Glutamatergic neuron (in vitro differentiated cells): ENCODE measurements at regions not wholly inside any gene's neighbourhood (a gene's known extent, or its start where the extent isn't known, plus 50 kb on each side); places are given as distances from the start of the nearest gene placed in this dataset.
"Not testable (repeated sequence)": the region's sequence is repeated elsewhere in the genome, so short reads cannot be mapped to it uniquely, and the experiment has no call there.

Source experiments
- DNase-seq: peaks from one replicate; pipeline ENCODE4 v3.0.0; 2022
- H3K27ac Mint-ChIP-seq: one replicate; pipeline ENCODE4 v1.8.0; 2020; ENCODE audit warnings: mild to moderate bottlenecking, mixed read lengths, inconsistent platforms; ENCODE audit not compliant: unreplicated experiment
- H3K27me3 Mint-ChIP-seq: one replicate; pipeline ENCODE4 v1.8.0; 2020; ENCODE audit warnings: mild to moderate bottlenecking, moderate library complexity, mixed read lengths, inconsistent platforms; ENCODE audit not compliant: unreplicated experiment
- H3K36me3 Mint-ChIP-seq: one replicate; pipeline ENCODE4 v1.8.0; 2020; ENCODE audit warnings: mild to moderate bottlenecking, mixed read lengths, inconsistent platforms; ENCODE audit not compliant: unreplicated experiment
- H3K4me1 Mint-ChIP-seq: one replicate; pipeline ENCODE4 v1.8.0; 2020; ENCODE audit warnings: mild to moderate bottlenecking, low read depth, mixed read lengths, inconsistent platforms; ENCODE audit not compliant: unreplicated experiment
- H3K4me3 Mint-ChIP-seq: one replicate; pipeline ENCODE4 v1.8.0; 2020; ENCODE audit warnings: mild to moderate bottlenecking, mixed read lengths, inconsistent platforms; ENCODE audit not compliant: unreplicated experiment
- H3K9me3 Mint-ChIP-seq: one replicate; pipeline ENCODE4 v1.8.0; 2020; ENCODE audit warnings: mild to moderate bottlenecking, moderate library complexity, mixed read lengths, inconsistent platforms; ENCODE audit not compliant: unreplicated experiment
- TF ChIP-seq, protein P1 (sequence below): fragments of 200-600 bp; sonication (generic); IDR thresholded peaks from one replicate; pipeline ENCODE4 v1.5.0; 2021; ENCODE audit not compliant: partially characterized antibody, unreplicated experiment

DNA sequence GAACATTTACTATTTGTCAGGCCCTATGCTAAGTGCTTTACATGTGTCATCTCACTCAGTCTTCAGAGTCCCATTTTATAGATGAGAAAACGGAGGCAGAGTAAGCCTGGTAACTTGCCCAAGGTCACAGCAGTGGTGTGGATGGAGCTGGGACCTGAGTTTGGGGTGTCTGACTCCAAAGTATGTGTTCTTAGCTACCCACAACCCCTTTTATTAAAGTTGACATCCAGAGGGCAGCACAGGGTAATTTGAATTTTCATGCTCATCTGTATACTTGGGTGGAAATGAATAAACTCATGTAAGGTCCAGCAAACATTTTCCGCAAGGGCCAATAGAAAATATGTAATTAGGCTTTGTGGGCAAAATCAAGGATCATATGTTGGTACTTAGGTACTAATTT is 93.4 kb upstream of the SLC25A48 start:
- H3K27me3 Mint-ChIP-seq: peaks cover 10% of the 10 kb centered on the region
- peaks cover 11% of the 10 kb centered on the region for H3K36me3 Mint-ChIP-seq
- H3K4me3 Mint-ChIP-seq: no peak overlapping the region
- peaks cover 5% of the 10 kb centered on the region for H3K9me3 Mint-ChIP-seq
- TF ChIP-seq, protein P1, sequence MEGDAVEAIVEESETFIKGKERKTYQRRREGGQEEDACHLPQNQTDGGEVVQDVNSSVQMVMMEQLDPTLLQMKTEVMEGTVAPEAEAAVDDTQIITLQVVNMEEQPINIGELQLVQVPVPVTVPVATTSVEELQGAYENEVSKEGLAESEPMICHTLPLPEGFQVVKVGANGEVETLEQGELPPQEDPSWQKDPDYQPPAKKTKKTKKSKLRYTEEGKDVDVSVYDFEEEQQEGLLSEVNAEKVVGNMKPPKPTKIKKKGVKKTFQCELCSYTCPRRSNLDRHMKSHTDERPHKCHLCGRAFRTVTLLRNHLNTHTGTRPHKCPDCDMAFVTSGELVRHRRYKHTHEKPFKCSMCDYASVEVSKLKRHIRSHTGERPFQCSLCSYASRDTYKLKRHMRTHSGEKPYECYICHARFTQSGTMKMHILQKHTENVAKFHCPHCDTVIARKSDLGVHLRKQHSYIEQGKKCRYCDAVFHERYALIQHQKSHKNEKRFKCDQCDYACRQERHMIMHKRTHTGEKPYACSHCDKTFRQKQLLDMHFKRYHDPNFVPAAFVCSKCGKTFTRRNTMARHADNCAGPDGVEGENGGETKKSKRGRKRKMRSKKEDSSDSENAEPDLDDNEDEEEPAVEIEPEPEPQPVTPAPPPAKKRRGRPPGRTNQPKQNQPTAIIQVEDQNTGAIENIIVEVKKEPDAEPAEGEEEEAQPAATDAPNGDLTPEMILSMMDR: no peak
- H3K27ac Mint-ChIP-seq: no peak overlapping the region
- DNase-seq: no peak
- H3K4me1 Mint-ChIP-seq: no peaks in the 10 kb centered on the region

DNA sequence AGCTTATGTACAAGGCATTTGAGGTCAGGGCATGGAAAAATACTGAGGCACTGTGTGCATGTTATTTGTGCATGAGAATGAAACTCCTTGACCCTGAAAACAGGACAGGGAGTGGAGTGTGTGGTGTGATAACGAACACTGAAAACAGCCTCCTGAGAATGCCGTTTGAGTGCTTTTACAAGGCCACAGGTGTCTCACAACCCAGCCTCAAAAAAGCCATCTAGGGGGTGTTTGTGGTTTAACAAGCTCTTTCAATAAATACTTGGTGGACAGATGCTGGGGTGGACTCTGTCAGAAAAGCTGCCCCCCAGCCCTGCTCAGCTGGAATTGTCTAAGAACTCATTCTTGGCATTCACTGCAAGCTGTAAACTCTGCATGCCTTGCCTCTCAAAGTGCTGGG is 94.0 kb upstream of the SLC25A48 start:
- peaks cover 4% of the 10 kb centered on the region for H3K9me3 Mint-ChIP-seq
- DNase-seq: no peak
- H3K27me3 Mint-ChIP-seq: peaks cover 11% of the 10 kb centered on the region
- TF ChIP-seq, protein P1: no peak
- H3K4me1 Mint-ChIP-seq: no peaks in the 10 kb centered on the region
- peaks cover 6% of the 10 kb centered on the region for H3K36me3 Mint-ChIP-seq
- H3K4me3 Mint-ChIP-seq: no peak overlapping the region
- no peak overlapping the region for H3K27ac Mint-ChIP-seq

DNA sequence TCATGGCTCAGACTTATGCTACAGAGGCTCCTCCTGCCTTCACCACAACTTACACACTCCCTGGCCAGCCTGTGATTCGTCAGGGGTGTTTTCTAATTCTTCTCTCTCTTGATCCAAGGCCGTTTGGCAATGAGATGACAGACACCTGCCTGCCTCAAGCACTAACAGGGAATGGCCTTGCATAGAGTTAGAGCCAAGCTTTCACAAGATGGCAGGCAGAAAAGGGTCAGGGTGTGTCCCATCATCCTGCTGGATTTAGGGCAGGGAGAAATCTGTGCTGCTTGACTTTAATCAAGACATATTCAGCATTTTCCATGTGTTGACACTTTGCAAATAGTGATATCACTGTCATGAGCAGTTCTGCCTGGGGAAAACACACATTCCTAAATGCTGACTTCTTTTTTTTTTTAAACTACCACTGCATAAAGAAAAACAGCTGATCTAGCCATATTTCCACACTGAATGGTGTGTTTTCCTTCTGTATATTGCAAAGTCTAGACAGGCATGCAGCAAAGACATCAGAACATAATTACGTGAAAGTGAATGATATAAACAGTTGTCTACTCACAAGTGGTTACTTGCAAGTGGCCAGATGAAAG is 95.0 kb upstream of the SLC25A48 start:
- DNase-seq: no peak
- no peak overlapping the region for H3K4me3 Mint-ChIP-seq
- no peak overlapping the region for H3K27ac Mint-ChIP-seq
- H3K36me3 Mint-ChIP-seq: peaks cover 6% of the 10 kb centered on the region
- H3K4me1 Mint-ChIP-seq: no peaks in the 10 kb centered on the region
- H3K9me3 Mint-ChIP-seq: peaks cover 4% of the 10 kb centered on the region
- H3K27me3 Mint-ChIP-seq: peaks cover 11% of the 10 kb centered on the region
- TF ChIP-seq, protein P1: no peak

DNA sequence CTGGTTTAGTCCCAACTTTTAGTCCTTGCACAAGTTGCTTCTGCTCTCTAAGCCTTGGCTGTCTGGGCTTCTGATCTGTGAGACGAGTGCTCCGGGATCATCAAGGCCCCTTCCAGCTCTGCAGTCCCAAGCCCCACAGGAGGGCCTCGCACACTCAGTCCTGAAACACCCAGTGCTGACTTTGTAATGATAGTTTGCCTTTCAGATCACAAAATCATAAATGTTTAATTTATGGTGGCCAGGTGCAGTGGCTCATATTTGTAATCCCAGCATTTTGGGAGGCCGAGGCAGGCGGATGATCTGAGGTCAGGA is 95.9 kb upstream of the SLC25A48 start:
- Mint-ChIP-seq H3K4me3 (no peak overlapping the region), H3K36me3 (peaks cover under 1% of the 10 kb centered on the region), H3K9me3 (peaks cover 4% of the 10 kb centered on the region), H3K27ac (no peak overlapping the region), H3K27me3 (peaks cover 7% of the 10 kb centered on the region), H3K4me1 (no peaks in the 10 kb centered on the region)
- TF ChIP-seq, protein P1: no peak
- DNase-seq: no peak

DNA sequence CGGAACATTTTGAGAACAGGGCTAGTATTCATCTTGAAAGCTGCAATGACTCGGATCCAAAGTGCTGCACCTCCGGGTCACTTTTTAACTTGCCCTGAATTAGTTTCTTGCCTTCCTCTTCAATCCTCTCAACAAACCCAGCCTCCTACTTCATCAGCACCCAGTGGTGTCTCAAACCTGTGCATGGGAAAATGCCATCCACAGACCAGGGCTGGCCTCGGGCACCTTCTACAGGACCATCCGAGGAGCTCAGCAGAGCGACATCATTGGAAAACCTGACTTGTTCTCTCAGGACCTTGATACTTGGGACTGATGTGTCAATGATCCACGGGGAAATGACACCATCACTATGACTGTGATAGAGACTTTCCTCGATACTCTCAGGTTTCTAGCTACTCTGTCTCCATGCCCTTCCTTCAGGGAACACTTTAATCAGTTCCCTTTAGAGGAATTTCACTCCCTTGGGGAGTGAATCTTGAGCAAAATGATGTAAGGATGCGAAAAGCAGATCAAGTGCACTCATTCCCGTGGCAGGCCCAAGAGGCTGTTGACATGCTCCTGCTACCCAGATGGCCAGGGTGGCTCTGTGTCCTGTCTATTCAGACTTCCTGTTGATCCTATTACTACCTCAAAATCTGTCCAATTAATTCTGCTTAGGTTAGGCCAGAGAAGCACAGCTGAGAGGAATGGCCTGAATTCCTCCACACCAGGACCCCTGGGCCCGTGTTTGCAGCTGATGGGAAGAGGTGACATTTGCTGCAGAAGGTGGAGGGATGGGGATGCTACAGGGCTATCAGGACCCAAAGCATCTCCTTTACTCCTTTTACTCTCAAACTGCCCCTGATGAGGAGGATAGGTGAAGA is 96.5 kb upstream of the SLC25A48 start:
- no peak overlapping the region for H3K4me3 Mint-ChIP-seq
- TF ChIP-seq, protein P1: no peak
- H3K36me3 Mint-ChIP-seq: no peaks in the 10 kb centered on the region
- H3K9me3 Mint-ChIP-seq: peaks cover 4% of the 10 kb centered on the region
- no peak for DNase-seq
- no peaks in the 10 kb centered on the region for H3K4me1 Mint-ChIP-seq
- H3K27ac Mint-ChIP-seq: no peak overlapping the region
- peaks cover 7% of the 10 kb centered on the region for H3K27me3 Mint-ChIP-seq

DNA sequence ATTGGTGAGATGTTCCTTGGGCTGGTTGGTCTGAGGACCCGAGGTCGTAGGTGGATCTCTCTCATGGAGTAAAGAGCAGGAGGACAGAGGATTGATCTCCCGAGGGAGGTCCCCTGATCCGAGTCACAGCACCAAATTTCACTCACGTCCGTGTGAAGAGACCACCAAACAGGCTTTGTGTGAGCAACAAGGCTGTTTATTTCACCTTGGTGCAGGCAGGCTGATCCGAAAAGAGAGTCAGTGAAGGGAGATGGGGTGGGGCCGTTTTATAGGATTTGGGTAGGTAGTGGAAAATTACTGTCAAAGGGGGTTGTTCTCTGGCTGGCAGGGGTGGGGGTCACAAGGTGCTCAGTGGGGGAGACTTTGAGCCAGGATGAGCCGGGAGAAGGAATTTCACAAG is 97.5 kb upstream of the SLC25A48 start:
- H3K27me3 Mint-ChIP-seq, H3K9me3 Mint-ChIP-seq, H3K36me3 Mint-ChIP-seq, DNase-seq, H3K27ac Mint-ChIP-seq, H3K4me1 Mint-ChIP-seq, H3K4me3 Mint-ChIP-seq: not testable (repeated sequence)
